Fibroblast of pulmonary artery (primary cell): ENCODE measurements at regions not wholly inside any gene's neighbourhood (a gene's known extent, or its start where the extent isn't known, plus 50 kb on each side); places are given as distances from the start of the nearest gene placed in this dataset.

ENCODE experiments used
- DNase-seq: peaks from one replicate; pipeline ENCODE4 v3.0.0-alpha.2; 2010; ENCODE audit warnings: low read depth
- H3K4me3 ChIP-seq: replicated peaks from 2 replicates; pipeline ENCODE4 v1.5.1; 2011; ENCODE audit warnings: low read depth, mild to moderate bottlenecking, control low read depth, low read length, moderate library complexity
- CTCF ChIP-seq: IDR thresholded peaks from 2 replicates; pipeline ENCODE4 v1.5.1; 2011; ENCODE audit warnings: mild to moderate bottlenecking, control low read depth, low read length, inconsistent platforms; ENCODE audit errors: missing control alignments

- no peak for TF ChIP-seq CTCF
- no peak overlapping the region for H3K4me3 ChIP-seq
- no peak for DNase-seq
Observed at GRCh38 chr17:33580215-33580614, 287.1 kb upstream of the ASIC2 start.

- no peak for TF ChIP-seq CTCF
- H3K4me3 ChIP-seq: no peak overlapping the region
- DNase-seq: no peak
Observed at GRCh38 chr17:33582661-33583060, 289.6 kb upstream of the ASIC2 start.

GRCh38 chr17:33583518-33584417 is 290.7 kb upstream of the ASIC2 start:
- no peak overlapping the region for H3K4me3 ChIP-seq
- no peak for DNase-seq
- TF ChIP-seq CTCF: no peak

GRCh38 chr17:33593991-33594390 is 300.9 kb upstream of the ASIC2 start:
- no peak overlapping the region for H3K4me3 ChIP-seq
- TF ChIP-seq CTCF: no peak
- DNase-seq: no peak

- no peak overlapping the region for H3K4me3 ChIP-seq
- no peak for DNase-seq
- no peak for TF ChIP-seq CTCF
Observed at GRCh38 chr17:33595828-33596227, 302.7 kb upstream of the ASIC2 start.

GRCh38 chr17:33596899-33597298 is 303.8 kb upstream of the ASIC2 start:
- DNase-seq: no peak
- H3K4me3 ChIP-seq: no peak overlapping the region
- no peak for TF ChIP-seq CTCF

- H3K4me3 ChIP-seq: no peak overlapping the region
- TF ChIP-seq CTCF: no peak
- no peak for DNase-seq
Observed at GRCh38 chr17:33598797-33599196, 305.7 kb upstream of the ASIC2 start.
